ENCODE measurements at regions not wholly inside any gene's neighbourhood (a gene's known extent, or its start where the extent isn't known, plus 50 kb on each side); places are given as distances from the start of the nearest gene placed in this dataset.
"Not testable (repeated sequence)": the region's sequence is repeated elsewhere in the genome, so short reads cannot be mapped to it uniquely, and the experiment has no call there.

DNA sequence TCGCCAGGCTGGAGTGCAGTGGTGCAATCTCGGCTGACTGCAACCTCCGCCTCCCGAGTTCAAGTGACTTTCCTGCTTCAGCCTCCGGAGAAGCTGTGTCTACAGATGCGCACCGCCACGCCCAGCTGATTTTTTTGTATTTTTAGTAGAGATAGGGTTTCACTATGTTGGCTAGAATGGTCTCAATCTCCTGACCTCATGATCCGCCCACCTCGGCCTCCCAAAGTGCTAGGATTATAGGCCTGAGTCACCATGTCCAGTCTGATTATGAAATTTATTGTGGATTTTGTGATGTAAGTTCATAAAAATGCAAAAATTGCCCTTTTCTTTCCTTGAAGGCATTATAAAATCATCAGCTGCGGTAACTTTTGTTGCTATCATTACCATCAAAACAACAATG, 1688.3 kb upstream of the ADGRL3 start:
- not testable (repeated sequence) for DNase-seq

DNA sequence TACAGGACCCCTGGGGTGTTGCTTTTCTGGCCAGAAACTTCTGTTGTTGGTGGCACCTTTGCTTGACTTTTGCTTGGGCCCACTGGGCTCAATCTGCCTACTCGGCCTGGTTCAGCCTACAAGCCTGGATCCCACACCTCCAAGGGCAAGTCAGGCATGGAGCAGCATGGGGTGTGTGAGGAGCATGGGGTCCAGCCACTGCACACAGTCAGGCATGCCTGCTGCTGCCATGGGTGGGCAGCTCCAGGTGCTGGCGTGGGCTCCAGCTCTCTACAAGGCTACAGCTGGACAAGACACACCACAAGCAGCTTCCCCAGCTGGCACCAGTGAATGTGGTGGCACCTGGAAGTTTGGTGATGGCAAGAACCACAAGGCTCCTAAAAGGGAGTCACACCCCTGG, 1683.1 kb upstream of the ADGRL3 start:
- DNase-seq, result no peak

DNA sequence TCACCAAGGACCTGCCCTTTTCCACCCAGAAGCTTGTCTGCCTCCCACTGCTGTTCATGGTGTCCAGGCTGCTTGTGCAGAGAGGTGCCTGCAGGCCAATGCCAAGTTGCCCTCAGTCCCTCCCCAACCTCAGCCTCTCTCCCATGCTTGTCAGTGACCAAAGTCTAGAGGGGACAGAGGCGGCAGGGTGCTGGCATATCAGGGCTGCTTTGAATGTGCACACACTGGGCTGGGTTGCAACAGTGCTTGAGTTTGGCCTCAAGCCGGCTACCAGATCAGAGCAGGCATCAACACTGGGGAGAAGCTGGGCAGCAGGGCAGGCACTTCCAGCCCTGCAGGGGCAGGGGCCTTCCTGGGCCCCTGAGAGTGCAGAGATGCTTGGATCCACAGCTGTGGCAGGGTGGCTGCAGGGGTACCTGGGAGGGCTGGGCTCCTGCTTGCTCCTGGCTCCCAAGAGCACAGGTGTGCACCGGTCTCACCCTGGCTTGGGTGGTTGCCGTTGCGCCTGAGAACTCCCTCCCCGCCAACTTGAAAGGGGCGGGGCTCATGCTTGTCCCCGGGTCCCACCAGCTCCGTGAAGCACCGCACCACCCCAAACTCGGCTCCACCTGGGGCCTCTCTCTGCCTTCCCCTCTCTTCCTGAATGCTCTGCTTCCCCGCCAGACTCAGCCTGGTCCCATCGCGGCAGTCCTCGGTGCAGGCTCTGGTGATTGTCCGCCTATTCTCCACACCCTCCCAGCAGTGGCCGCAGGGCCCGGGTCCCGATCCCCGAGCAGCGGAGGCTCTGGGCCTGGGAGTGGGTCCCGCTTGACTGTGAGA, 1681.9 kb upstream of the ADGRL3 start:
- DNase-seq, result no peak

DNA sequence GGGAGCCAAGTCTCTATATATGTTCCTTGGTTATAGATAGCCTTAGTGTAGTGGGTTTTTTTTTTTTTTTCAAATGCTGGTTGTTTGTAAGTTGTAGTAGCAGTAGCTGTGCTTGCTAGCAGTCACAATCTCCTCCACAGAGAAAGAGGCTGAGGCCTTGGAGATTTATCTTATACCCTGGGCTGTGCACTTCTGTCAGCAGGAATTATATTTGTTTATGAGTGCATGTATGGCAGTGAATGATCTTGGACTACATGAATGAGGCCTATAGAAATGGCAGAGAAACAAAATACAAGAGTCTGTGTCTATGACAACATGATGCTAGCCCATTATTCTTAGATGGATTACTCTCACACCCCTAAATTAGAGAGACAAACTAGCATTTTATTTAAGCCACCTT, 1674.2 kb upstream of the ADGRL3 start:
- no peak for DNase-seq

DNA sequence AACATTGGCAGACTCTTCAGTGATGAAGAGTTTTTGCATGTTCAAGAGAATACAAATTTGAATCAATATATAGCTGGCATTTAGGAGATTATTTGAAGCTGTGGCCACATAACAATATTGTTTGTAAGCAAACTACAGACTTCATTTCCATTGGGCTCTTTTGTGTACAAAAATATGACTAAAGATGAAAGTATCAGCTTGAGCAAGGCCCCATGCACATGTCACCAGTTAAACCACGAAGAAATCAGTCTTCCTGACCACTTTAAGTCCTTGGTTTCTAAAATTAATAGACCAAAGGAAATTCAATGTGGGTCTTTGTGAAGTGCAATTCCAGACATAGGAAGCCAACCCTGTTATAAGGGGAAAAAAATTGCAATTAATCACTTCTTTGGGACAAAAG, 1664.6 kb upstream of the ADGRL3 start:
- DNase-seq, result no peak

DNA sequence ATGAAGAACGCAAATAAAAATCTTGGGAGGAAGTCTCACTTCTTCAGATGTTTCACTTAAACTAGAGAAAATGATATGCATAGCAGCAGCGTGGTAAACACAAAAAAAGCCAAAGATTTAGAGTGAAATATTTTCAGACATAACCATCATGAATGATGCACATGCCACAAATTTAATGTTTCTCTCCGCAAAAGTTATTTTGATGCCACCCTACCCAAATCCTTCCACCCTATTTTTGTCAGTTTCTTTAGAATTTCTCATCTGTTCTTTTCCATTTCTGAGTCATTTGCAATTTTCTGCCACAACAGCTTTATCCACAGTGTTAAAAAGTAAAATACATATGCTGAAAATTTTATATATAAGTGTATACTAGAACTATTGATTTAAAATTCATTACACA, 1663.7 kb upstream of the ADGRL3 start:
- DNase-seq, result no peak

DNA sequence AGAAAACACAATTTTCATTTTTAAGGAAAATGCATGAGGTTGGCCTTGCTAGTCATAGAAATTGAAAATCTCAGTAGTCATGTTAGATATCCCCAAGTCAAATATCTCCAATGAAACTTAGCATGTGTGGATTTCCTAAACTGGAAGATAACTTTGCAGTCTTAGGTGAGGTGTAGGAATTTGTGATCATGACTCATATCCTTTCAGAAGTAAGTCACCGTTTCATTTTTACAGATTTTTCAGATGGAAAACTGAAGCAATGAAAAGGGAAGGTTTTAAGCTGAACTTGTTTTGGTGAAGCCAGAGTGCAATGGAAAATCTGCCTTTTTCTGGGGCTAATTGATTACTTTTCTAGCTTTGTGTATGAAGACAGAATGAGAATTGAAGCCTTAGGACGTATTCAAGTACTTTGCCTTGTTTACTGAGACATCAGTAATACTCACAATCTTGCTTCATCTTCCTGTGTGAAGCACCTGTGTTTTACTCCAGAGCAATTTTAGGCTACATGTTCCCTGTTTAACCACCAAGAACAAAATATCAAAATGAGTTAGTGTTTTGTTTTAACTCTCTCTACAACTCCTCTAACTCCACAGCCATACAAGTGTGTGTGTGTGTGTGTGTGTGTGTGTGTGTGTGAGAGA, 1662.8 kb upstream of the ADGRL3 start:
- DNase-seq, result no peak

DNA sequence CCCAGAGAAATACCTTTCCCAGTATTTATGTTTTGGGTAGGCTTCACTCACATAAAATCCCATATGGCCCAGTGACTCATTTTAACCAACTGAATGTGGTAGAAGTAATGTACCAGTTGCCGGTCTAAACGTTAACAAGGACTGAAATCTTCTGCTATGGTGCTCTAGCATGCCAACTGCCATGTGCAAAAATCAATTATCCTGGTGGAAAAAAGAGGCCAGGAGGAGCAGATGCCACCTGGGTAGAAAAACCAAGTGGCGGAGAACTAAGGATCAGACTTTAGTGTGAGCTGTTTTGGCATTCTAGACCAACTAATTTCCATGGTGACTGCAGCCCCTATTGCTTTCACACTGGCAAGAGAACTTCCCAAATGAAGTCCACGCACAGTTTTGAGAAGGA, 1660.7 kb upstream of the ADGRL3 start:
- no peak for DNase-seq

DNA sequence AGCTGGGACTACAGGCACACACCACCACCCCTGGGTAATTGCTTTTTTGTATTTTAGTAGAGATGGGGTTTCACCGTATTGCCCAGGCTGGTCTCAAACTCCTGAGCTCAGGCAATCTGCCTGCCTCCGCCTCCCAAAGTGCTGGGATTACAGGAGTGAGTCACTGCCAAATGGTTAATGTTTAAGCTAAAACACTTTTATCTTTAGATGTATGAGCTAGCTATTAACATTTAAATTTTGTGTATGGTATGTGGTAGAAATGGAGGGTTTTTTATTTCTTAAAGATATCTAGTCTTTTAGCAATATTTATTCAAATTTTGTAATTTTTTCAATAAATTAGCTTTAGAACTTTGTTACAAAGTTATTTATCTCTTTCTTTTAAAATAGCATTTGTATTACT, 1659.8 kb upstream of the ADGRL3 start:
- no peak for DNase-seq

DNA sequence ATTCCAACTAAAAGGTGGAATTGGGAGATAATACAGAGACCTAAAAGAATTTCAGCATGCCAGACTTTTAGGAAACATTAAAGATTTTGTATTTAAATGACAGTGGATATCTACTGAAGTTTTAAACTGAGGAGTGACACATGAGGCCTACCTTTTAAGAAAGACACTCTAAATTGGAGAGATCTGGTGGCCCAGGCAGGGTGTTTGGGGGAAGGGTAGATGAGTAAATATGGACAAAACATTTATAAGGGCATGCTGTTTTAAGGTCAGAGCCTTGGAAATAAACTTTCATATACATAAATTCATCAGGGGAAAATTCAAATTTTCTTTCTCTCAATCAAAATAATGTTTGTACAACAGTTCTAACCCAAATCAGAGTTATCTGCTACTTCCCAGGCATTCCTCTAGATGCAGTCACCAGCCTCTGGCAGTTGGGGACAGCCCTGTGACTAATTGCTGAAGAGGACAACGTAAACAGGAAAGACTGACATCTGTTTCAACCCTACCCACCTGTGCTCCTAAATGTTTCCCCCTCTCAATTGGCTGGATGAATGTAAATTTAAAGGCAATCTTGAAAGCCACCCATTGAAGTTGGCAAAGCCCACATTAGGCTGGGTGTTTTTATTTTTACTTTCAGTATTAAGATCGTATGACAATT, 1646.9 kb upstream of the ADGRL3 start:
- DNase-seq, result no peak

DNA sequence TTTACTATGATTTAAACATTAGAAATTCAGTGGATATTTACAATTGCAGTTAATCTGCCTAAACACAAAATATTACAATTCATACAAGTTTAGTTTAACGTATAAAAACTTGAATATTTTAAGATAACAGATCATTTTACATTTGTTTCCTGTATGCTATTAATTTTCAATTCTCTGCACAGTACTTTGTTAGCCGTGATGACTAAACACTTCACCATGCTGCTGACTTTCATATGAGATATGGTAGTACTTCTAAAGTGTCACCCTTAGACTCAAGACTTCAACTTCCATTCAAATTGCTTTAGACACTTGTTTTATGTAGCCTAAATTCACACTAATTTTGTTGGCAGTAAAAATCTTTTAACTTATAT, 1646.4 kb upstream of the ADGRL3 start:
- DNase-seq, result no peak

DNA sequence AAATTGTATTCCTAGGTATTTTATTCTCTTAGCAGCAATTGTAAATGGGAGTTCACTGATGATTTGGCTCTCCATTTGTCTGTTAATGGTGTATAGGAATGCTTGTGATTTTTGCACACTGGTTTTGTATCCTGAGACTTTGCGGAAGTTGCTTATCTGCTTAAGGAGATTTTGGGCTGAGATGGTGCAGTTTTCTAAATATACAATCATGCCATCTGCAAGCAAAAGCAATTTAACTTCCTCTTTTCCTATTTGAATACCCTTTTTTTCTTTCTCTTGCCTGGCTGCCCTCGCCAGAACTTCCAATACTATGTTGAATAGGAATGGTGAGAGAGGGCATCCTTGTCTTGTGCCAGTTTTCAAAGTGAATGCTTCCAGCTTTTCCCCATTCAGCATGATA, 1643.9 kb upstream of the ADGRL3 start:
- DNase-seq, result not testable (repeated sequence)

DNA sequence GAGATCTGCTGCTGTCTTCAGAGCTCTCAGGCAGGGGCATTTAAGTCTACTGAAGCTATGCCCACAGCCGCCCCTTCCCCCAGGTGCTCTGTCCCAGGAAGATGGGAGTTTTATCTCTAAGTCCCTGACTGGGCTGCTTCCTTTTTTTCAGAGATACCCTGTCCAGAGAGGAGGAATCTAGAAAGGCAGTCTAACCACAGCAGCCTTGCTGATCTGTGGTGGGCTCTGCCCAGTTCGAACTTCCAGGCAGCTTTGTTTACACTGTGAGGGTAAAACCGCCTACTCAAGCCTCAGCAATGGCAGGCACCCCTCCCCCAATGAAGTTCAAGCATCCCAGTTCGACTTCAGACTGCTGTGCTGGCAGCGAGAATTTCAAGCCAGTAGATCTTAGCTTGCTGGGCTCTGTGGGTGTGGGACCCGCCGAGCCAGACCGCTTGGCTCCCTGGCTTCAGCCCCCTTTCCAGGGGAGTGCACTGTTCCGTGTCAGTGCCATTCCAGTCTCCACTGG, 1639.9 kb upstream of the ADGRL3 start:
- not testable (repeated sequence) for DNase-seq

DNA sequence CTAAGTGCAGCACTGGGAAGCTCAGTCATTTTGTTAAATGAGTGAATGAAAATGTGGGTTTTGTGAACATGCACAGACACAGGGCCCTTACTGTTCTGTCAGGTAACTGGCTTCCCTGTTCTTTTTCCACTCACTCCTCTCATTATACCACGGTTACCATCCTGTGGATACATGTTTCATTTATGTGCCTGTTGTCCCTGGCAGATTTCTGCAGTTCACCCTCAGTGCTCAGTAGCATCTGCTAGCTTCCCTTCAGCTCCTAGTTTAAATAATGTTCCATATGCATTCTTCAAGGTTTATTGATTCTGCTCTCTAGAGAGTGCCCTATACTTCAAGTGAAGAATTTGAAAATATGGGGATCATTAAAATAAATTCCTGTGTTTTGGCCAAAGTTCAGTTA, 1634.3 kb upstream of the ADGRL3 start:
- DNase-seq, result no peak

DNA sequence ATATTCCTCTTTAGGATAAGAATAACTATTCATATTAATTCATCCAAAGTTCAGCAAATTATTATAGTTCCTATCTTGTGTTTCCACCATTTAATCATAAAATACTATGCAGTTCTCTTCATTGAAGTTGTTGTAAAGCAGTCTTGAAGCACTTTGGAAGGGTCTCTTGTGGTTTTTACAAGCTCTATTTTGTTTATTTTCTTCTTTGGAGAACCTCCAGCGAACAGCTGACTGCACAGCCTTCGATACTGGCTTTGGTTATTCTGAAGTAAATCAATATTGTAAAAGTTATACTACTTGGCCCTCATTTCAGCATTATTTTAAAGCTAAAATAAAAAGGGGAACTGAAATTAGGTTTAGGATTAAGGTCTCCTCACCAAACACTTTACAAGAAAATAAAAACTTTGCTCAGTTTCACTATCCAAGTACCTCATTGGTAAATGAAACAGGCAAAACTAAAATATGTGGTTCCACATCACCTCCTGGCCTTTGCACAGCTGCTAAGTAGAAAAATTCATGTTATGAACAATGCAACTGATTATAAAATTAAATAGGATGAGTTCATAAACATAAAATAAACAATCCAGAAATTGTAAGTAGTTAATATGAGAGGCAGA, 1629.2 kb upstream of the ADGRL3 start:
- no peak for DNase-seq

DNA sequence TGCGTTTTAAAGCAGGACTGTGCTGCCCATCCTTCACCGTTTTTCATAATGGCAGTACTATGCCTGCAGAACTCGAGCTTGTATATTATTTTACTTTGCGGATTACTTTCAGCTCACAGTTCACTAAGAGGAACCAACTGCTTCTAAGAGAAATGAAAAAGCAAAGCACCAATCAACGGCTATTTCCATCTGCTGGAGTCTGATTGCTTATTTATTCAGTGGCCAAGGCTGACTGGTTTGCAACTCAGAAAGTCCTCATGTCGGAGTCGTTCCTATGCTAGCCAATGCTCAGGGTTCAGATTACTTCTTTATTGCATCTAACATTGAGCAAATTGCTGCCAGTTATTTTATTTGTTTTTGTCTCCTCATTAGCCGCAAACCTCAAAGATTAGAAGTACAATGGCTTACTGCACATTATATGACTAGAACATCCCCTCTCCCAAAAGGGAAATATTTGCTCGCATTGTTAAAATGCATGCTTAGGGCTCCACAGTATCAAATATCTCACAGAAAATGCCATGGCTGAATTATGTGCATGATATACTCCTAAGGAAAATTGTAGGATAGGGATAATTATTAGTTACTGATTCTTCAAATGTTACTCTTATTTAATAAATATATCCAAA, 1628.2 kb upstream of the ADGRL3 start:
- no peak for DNase-seq

DNA sequence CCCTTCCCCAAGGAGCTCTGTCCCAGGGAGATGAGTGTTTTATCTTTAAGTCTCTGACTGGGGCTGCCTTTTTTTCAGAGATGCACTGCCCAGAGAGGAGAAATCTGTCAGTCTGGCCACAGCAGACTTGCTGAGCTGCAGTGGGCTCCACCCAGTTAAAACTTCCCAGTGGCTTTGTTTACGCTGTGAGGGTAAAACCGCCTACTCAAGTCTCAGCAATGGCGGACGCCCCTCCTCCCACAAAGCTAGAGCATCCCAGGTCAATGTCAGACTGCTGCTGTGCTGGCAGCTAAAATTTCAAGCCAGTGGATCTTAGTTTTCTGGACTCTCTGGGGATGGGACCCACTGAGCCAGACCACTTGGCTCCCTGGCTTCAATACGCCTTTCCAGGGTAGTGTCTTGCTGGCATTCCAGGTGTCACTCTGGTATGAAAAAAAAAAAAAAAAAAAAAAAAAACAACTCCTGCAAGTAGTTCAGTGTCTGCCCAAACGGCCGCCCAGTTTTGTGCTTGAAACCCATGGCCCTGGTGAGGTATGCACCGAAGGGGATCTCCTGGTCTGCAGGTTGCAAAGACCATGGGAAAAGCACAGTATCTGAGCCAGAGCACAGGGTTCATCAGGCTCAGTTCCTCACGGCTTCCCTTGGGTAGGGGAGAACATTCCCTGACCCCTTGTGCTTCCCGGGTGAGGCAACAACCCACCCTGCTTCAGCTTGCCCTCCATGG, 1616.1 kb upstream of the ADGRL3 start:
- no peak for DNase-seq

DNA sequence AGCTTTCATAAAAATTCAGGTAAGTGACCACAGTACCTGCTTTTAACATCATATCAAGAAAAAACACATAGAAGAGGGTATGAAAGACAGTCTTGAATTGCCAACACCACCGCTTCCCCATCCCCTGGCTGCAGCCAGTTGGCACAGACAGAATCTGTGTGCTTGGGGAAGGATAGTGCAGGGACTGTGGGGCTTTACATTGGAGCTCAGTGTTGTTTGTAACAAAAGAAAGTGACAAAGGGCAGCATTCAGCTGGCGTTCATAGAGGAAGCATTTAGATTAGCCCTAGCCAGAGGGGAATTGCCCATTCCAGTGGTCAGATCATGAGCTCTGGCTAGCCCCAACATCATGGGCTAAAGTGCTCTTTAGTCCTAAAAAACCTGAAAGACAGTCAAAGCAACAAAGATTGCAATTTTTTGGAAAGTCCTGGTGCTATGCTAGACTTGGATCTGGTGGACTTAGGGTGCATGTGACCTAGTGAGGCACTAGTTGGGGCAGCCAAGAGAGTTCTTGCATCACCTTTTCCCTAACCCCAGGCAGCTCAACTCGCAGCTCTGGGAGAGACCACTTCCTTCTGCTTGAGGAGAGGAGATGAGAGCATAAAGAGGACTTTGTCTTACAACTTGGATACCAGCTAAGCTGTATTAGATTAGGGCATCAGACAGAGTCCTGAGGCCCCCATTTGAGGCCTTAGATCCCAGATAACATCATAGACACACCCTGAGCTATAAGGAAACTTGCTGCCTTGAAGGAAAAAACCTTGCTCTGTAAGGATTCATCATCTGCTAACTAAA, 1602.4 kb upstream of the ADGRL3 start:
- DNase-seq, result peak; percentile 23

DNA sequence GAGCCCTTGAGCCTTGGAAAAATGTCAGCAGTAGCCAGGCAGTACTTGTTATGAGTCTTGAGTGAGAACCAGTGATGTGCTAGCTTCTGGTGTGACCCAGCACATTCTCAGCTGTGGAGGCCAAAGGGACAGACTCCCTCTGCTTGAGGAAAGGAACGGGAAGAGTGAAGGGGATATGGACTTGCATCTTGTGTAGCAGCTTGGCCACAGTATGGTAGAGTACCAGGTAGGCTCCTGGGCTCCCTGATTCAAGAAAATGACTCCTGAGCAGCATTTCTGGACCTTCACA, 1601.9 kb upstream of the ADGRL3 start:
- no peak for DNase-seq

DNA sequence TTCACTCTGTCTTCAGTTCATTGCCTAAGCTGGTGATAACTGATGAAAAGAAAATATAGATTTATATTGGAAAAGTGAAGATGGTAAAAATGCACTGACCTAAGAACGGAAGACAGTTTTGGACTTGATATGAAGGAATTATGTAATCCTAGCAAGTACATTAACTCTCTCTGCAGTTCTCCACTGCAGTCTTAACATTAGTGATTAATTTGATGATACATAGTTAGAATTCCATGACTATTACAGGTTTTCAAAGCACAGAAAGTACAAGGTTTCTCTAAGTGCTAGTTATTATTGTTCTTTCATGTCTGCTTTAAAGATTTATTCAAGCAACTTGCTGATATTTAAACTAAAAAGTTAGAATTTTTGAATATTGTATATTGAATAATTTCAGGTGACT, 1591.7 kb upstream of the ADGRL3 start:
- no peak for DNase-seq

DNA sequence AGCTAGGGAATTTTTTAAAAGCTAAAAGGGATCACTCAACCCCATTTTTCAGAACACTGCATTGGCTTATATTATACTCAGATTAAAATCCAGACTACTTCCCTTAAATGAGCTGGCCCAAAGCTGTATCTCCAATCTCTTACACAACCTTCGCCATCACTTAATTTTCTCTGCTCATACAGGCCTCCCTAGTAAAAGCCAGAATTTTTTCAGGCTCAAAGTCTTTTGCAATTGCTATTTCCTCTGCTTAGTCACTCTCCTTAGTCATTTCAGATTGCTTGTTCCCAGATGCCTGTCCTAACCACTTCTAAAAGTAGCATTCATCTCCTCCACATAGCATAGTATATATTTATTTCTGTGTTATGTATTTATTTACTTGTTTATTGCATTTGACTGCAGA, 1587.9 kb upstream of the ADGRL3 start:
- no peak for DNase-seq
